GM12878 (cell line): ENCODE measurements at regions not wholly inside any gene's neighbourhood (a gene's known extent, or its start where the extent isn't known, plus 50 kb on each side); places are given as distances from the start of the nearest gene placed in this dataset.

Source experiments
- ATAC-seq: fragments of 200-7000 bp; cut with Tn5 transposase; 3 replicates; pipeline ENCODE4 v1.9.1; 2020; ENCODE audit warnings: mild to moderate bottlenecking, moderate library complexity
- BruUV-seq: library from RNA; stranded (reverse); fragments of 400-500 nt; replicated peaks from 2 replicates; lab custom pipeline; 2021; lab: Mats Ljungman, UMichigan
- CTCF ChIA-PET: fragments of 300-600 bp; sonication (Branson Sonifier 250); formaldehyde crosslinking; extraction: SDS; loops from one replicate; lab custom pipeline; 2021; ENCODE audit warnings: inconsistent platforms; lab: Yijun Ruan, JAX
- POLR2A ChIA-PET: fragments of 350-600 bp; formaldehyde crosslinking; extraction: SDS; loops from one replicate; lab custom pipeline; 2021; ENCODE audit warnings: inconsistent platforms; lab: Charles Lee
- RAD21 ChIA-PET: fragments of 300-600 bp; sonication (Branson Sonifier 250); formaldehyde crosslinking; loops from one replicate; lab custom pipeline; 2023; ENCODE audit warnings: antibody characterized with exemption; ENCODE audit not compliant: unreplicated experiment; lab: Charles Lee
- SMC1A ChIA-PET: fragments of 300-600 bp; sonication (Branson Sonifier 250); formaldehyde crosslinking; loops from one replicate; lab custom pipeline; 2023; ENCODE audit not compliant: unreplicated experiment, uncharacterized antibody; lab: Charles Lee
- DNase-seq: peaks from one replicate; pipeline ENCODE4 v3.0.0-alpha.2; 2011; ENCODE audit warnings: low read depth, low spot score
- FAIRE-seq: peaks from 3 replicates; lab custom pipeline; 2011; peaks lifted over from hg19 to GRCh38; lab: Jason Lieb, UNC
- H2AFZ ChIP-seq: 2 replicates; pipeline ENCODE4 v1.6.0; 2011; ENCODE audit warnings: low read depth, low read length, control low read depth; ENCODE audit not compliant: control insufficient read depth
- H3K27ac ChIP-seq: 2 replicates; pipeline ENCODE4 v1.5.1; 2011; ENCODE audit warnings: control low read depth; ENCODE audit not compliant: control insufficient read depth, insufficient read depth
- H3K27me3 ChIP-seq, 2 experiments: replicated peaks in 1 of 2; 2 replicates each; pipeline versions ENCODE4 v1.6.0 to v1.6.1; 2011; ENCODE audit warnings: low read length in 1 of 2; ENCODE audit not compliant: control insufficient read depth in 2 of 2, insufficient read depth in 2 of 2
- H3K36me3 ChIP-seq, 2 experiments: 2 replicates each; pipeline ENCODE4 v1.5.1; 2011; ENCODE audit warnings: low read length in 1 of 2; ENCODE audit not compliant: control insufficient read depth in 2 of 2, insufficient read depth in 2 of 2
- H3K4me1 ChIP-seq: 2 replicates; pipeline ENCODE4 v1.6.1; 2011; ENCODE audit warnings: mild to moderate bottlenecking, low read length, moderate library complexity, mixed read lengths; ENCODE audit not compliant: control insufficient read depth, insufficient read depth
- H3K4me2 ChIP-seq: 2 replicates; pipeline ENCODE4 v1.6.0; 2011; ENCODE audit warnings: control low read depth; ENCODE audit not compliant: control insufficient read depth, insufficient read depth
- H3K4me3 ChIP-seq: fragments of 200-600 bp; sonication (generic); 2 replicates; pipeline ENCODE4 v1.5.1; 2016
- H3K79me2 ChIP-seq: 2 replicates; pipeline ENCODE4 v1.6.0; 2011; ENCODE audit warnings: low read length; ENCODE audit not compliant: control insufficient read depth, insufficient read depth
- H3K9ac ChIP-seq: 2 replicates; pipeline ENCODE4 v1.8.0; 2011; ENCODE audit warnings: low read length, control low read depth, mixed read lengths; ENCODE audit not compliant: control insufficient read depth, insufficient read depth
- H3K9me3 ChIP-seq: replicated peaks from 3 replicates; pipeline ENCODE4 v1.5.1; 2011; ENCODE audit warnings: mild to moderate bottlenecking, low read length; ENCODE audit not compliant: control insufficient read depth, insufficient read depth
- H4K20me1 ChIP-seq: 2 replicates; pipeline ENCODE4 v1.6.0; 2011; ENCODE audit not compliant: control insufficient read depth, insufficient read depth
- CEBPZ ChIP-seq: fragments of 150-350 bp; IDR thresholded peaks from 2 replicates; pipeline ENCODE4 v1.6.1; 2016; ENCODE audit warnings: low read depth, low read length
- CHD1 ChIP-seq: IDR thresholded peaks from 2 replicates; pipeline ENCODE4 v1.6.1; 2012; ENCODE audit warnings: low read depth, low read length, improper control_type of control experiment
- CREM ChIP-seq: IDR thresholded peaks from 2 replicates; pipeline ENCODE4 v1.6.1; 2014; ENCODE audit warnings: antibody characterized with exemption, low read depth
- ELK1 ChIP-seq: IDR thresholded peaks from 2 replicates; pipeline ENCODE4 v1.6.1; 2012; ENCODE audit warnings: low read depth, low read length, improper control_type of control experiment
- HDAC2 ChIP-seq: fragments of 200-600 bp; sonication (generic); IDR thresholded peaks from 2 replicates; pipeline ENCODE4 v1.6.1; 2017
- HDGF ChIP-seq: fragments of 450-650 bp; IDR thresholded peaks from 2 replicates; pipeline ENCODE4 v1.6.1; 2016; ENCODE audit warnings: antibody characterized with exemption
- IRF4 ChIP-seq: IDR thresholded peaks from 2 replicates; pipeline ENCODE4 v1.6.1; 2011; ENCODE audit warnings: low read depth, low read length
- JUNB ChIP-seq: IDR thresholded peaks from 2 replicates; pipeline ENCODE4 v1.6.1; 2016; ENCODE audit warnings: antibody characterized with exemption, mild to moderate bottlenecking
- MEF2A ChIP-seq: IDR thresholded peaks from 2 replicates; pipeline ENCODE4 v1.6.1; 2011; ENCODE audit warnings: low read depth, mild to moderate bottlenecking, low read length, moderate library complexity; ENCODE audit not compliant: insufficient read depth
- NFXL1 ChIP-seq: fragments of 450-650 bp; IDR thresholded peaks from 2 replicates; pipeline ENCODE4 v1.6.1; 2017; ENCODE audit warnings: antibody characterized with exemption, mild to moderate bottlenecking, borderline replicate concordance
- NR2C1 ChIP-seq: fragments of 450-650 bp; IDR thresholded peaks from 2 replicates; pipeline ENCODE4 v1.6.1; 2017; ENCODE audit warnings: antibody characterized with exemption, mild to moderate bottlenecking, moderate library complexity
- PAX5 ChIP-seq: IDR thresholded peaks from 2 replicates; pipeline ENCODE4 v1.6.1; 2011; ENCODE audit warnings: low read depth, low read length, borderline replicate concordance
- RAD51 ChIP-seq: fragments of 450-650 bp; IDR thresholded peaks from 2 replicates; pipeline ENCODE4 v1.6.1; 2016; ENCODE audit warnings: moderate library complexity, mild to moderate bottlenecking, inconsistent platforms
- SMARCA5 ChIP-seq: fragments of 450-650 bp; IDR thresholded peaks from 2 replicates; pipeline ENCODE4 v1.6.1; 2017; ENCODE audit warnings: mild to moderate bottlenecking
- SP1 ChIP-seq: IDR thresholded peaks from one replicate; pipeline ENCODE4 v1.6.1; 2011; ENCODE audit warnings: low read depth, low read length
- SRF ChIP-seq, 2 experiments: IDR thresholded peaks; 2 replicates each; pipeline ENCODE4 v1.6.1; 2011; ENCODE audit warnings: low read depth in 2 of 2, low read length in 2 of 2, mild to moderate bottlenecking in 1 of 2, moderate library complexity in 1 of 2
- SUZ12 ChIP-seq: fragments of 200-600 bp; sonication (generic); IDR thresholded peaks from one replicate; pipeline ENCODE4 v1.6.1; 2018; ENCODE audit warnings: antibody characterized with exemption, mild to moderate bottlenecking; ENCODE audit not compliant: unreplicated experiment
- TAF1 ChIP-seq: IDR thresholded peaks from 2 replicates; pipeline ENCODE4 v1.6.1; 2011; ENCODE audit warnings: mild to moderate bottlenecking, low read depth, low read length, borderline replicate concordance
- WGBS: methylation state at CpG from one replicate; pipeline ENCODE4 v1.1.6; 2016; ENCODE audit warnings: low lambda C conversion rate; ENCODE audit not compliant: insufficient replicate concordance, insufficient coverage; ENCODE audit errors: missing lambda C conversion rate; 5-methylcytosine and 5-hydroxymethylcytosine counted together
- in situ Hi-C: fragments of 300-500 bp; cut with MboI; formaldehyde crosslinking; loops from 9 replicates; pipeline ENCODE4 v1.14.3; 2018; ENCODE audit warnings: mixed read lengths
- intact Hi-C: fragments of 100-400 bp; cut with micrococcal nuclease; formaldehyde crosslinking; loops from one replicate; pipeline ENCODE4 v1.14.2; 2022; ENCODE audit not compliant: unreplicated experiment
- TF ChIP-seq, protein P1 (sequence below): IDR thresholded peaks from 2 replicates; pipeline ENCODE4 v1.6.1; 2012; ENCODE audit warnings: low read depth, low read length, improper control_type of control experiment
- TF ChIP-seq, protein P2 (sequence below): fragments of 450-650 bp; conservative IDR thresholded peaks from 2 replicates; pipeline ENCODE4 v1.6.1; 2017; ENCODE audit warnings: mild to moderate bottlenecking, moderate library complexity

DNA sequence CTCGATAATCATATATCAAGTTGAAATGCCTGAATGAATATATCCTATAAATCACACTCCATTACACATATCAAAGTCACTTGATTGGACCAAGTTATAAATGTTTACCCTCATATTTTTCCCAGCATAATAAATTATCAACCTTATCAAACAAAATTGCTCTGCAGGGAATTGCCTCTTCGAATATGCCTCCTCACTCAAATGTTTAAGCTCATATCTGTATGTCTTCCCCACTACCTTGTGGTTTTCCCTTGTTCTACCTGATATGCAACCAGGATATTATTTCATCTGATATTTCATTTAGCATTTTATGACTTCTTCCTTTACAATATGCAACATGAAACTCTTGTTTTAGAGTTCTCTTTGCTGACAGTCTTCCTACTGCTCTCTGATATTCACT, 226.4 kb downstream of the RASSF9 start:
- Histone ChIP-seq H3K79me2 (no peaks in the 10 kb centered on the region), H3K4me2 (no peak overlapping the region), H4K20me1 (no peaks in the 10 kb centered on the region), H3K9ac (no peak overlapping the region), H3K36me3 (no peaks in the 10 kb centered on the region), H3K27me3 (no peaks in the 10 kb centered on the region), H3K4me1 (no peaks in the 10 kb centered on the region), H3K4me3 (no peak overlapping the region), H3K27ac (no peak overlapping the region), H2AFZ (no peak overlapping the region), H3K9me3 (no peaks in the 10 kb centered on the region)
- ChIA-PET POLR2A (no interaction called here), CTCF (no interaction called here), SMC1A (interaction anchor here (0.7 kb wide), 1 partner anchor 11 kb away, joined by 3 read pairs; no protein-coding TSS in a partner anchor), RAD21 (no interaction called here)
- intact Hi-C loops = no loop called here
- 0% methylated on average over 2 of the region's 2 CpGs for WGBS
- no peak for ATAC-seq
- no TSS peak for BruUV-seq
- in situ Hi-C loops = no loop called here
- TF ChIP-seq, protein P1, sequence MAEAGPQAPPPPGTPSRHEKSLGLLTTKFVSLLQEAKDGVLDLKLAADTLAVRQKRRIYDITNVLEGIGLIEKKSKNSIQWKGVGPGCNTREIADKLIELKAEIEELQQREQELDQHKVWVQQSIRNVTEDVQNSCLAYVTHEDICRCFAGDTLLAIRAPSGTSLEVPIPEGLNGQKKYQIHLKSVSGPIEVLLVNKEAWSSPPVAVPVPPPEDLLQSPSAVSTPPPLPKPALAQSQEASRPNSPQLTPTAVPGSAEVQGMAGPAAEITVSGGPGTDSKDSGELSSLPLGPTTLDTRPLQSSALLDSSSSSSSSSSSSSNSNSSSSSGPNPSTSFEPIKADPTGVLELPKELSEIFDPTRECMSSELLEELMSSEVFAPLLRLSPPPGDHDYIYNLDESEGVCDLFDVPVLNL = no peak
- TF ChIP-seq CEBPZ (no peak), IRF4 (no peak), HDAC2 (no peak), SUZ12 (no peak), PAX5 (no peak), CREM (no peak), SMARCA5 (no peak), ELK1 (no peak), RAD51 (no peak), TAF1 (no peak), NR2C1 (no peak), HDGF (no peak), SP1 (no peak), NFXL1 (no peak), SRF (IDR thresholded peaks at IDR 0.05; ENCODE audit: low read depth in 2 of 2, low read length in 2 of 2) (no peak), CHD1 (no peak), JUNB (no peak), MEF2A (no peak)
- TF ChIP-seq, protein P2, sequence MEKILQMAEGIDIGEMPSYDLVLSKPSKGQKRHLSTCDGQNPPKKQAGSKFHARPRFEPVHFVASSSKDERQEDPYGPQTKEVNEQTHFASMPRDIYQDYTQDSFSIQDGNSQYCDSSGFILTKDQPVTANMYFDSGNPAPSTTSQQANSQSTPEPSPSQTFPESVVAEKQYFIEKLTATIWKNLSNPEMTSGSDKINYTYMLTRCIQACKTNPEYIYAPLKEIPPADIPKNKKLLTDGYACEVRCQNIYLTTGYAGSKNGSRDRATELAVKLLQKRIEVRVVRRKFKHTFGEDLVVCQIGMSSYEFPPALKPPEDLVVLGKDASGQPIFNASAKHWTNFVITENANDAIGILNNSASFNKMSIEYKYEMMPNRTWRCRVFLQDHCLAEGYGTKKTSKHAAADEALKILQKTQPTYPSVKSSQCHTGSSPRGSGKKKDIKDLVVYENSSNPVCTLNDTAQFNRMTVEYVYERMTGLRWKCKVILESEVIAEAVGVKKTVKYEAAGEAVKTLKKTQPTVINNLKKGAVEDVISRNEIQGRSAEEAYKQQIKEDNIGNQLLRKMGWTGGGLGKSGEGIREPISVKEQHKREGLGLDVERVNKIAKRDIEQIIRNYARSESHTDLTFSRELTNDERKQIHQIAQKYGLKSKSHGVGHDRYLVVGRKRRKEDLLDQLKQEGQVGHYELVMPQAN = no peak
- FAIRE-seq = no peak
- DNase-seq = no peak
